ENCODE measurements at regions not wholly inside any gene's neighbourhood (a gene's known extent, or its start where the extent isn't known, plus 50 kb on each side); places are given as distances from the start of the nearest gene placed in this dataset.

DNA sequence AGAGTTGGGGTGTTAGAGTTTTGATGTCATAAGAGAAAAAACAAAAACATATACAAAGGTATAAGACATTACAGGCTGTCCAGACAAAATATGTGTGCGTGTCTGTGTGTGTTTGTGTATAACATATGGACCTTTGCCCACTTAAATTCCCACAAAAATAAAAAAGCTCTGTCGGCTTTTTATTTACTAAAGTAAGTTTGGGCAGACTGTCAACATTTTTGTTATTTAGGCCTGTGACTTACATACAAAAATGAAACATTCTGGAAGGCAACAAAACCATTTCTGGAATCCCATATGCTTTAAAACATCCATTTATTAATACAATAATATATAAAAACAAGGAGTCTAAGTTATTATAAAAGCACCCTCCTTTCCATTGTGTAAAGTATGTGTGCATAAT is 960.1 kb upstream of the FAT3 start:
- TF ChIP-seq POLR2A (IDR thresholded peaks at IDR 0.05; ENCODE audit: low read depth) (no peak), POLR2AphosphoS5 (IDR thresholded peaks at IDR 0.05) (no peak), EP300 (IDR thresholded peaks at IDR 0.05) (no peak)
